Endothelial cell of umbilical vein (primary cell): ENCODE measurements at regions not wholly inside any gene's neighbourhood (a gene's known extent, or its start where the extent isn't known, plus 50 kb on each side); places are given as distances from the start of the nearest gene placed in this dataset.

Experiments used
- BruUV-seq: library from RNA; stranded (reverse); fragments of 400-500 nt; replicated peaks from 2 replicates; lab custom pipeline; 2021; lab: Mats Ljungman, UMichigan
- CTCF ChIA-PET: fragments of 300-600, 350-600 bp; sonication (Branson Sonifier 250); formaldehyde crosslinking; loops from one replicate; lab custom pipeline; 2021; ENCODE audit warnings: antibody characterized with exemption, inconsistent platforms; lab: Charles Lee
- POLR2A ChIA-PET: fragments of 300-600, 350-600 bp; sonication (Branson Sonifier 250); formaldehyde crosslinking; loops from one replicate; lab custom pipeline; 2021; ENCODE audit warnings: antibody characterized with exemption, inconsistent platforms; lab: Charles Lee
- DNase-seq: peaks from one replicate; pipeline ENCODE4 v3.0.0-alpha.2; 2011; ENCODE audit warnings: low read depth, low spot score
- FAIRE-seq: peaks from 2 replicates; lab custom pipeline; 2011; peaks lifted over from hg19 to GRCh38; lab: Jason Lieb, UNC
- H2AFZ ChIP-seq: 2 replicates; pipeline ENCODE4 v1.6.0; 2012; ENCODE audit warnings: low read depth, low read length, control low read depth, inconsistent platforms
- H3K27ac ChIP-seq: 2 replicates; pipeline ENCODE4 v1.5.1; 2011; ENCODE audit warnings: low read depth, mild to moderate bottlenecking, control low read depth, low read length, moderate library complexity; ENCODE audit not compliant: insufficient read depth
- H3K27me3 ChIP-seq, 2 experiments: 2 replicates each; pipeline versions ENCODE4 v1.6.0 to v1.6.1; 2011; ENCODE audit warnings: low read length in 2 of 2, mixed read lengths in 1 of 2; ENCODE audit not compliant: control insufficient read depth in 2 of 2, insufficient read depth in 2 of 2
- H3K36me3 ChIP-seq, 2 experiments: 2 replicates in 1 of 2; 3 replicates in 1 of 2; pipeline ENCODE4 v1.5.1; 2011; ENCODE audit warnings: low read length in 2 of 2, mild to moderate bottlenecking in 1 of 2, moderate library complexity in 1 of 2; ENCODE audit not compliant: control insufficient read depth in 2 of 2, insufficient read depth in 2 of 2; ENCODE audit errors: extremely low read depth in 1 of 2
- H3K4me1 ChIP-seq: 3 replicates; pipeline ENCODE4 v1.5.1; 2011; ENCODE audit warnings: mild to moderate bottlenecking, low read length; ENCODE audit not compliant: control insufficient read depth, insufficient read depth; ENCODE audit errors: extremely low read depth
- H3K4me2 ChIP-seq: 2 replicates; pipeline ENCODE4 v1.6.1; 2011; ENCODE audit warnings: low read length, control low read depth, mixed read lengths; ENCODE audit not compliant: insufficient read depth
- H3K4me3 ChIP-seq, 3 experiments: fragments of 200-600 bp in 1 of 3; sonication (generic), shearing (Covaris generic) in 1 of 3; replicated peaks in 1 of 3; 2 replicates each; pipeline ENCODE4 v1.5.1; 2011 to 2016; ENCODE audit warnings: control low read depth in 3 of 3, low read length in 3 of 3, mild to moderate bottlenecking in 2 of 3, inconsistent platforms in 1 of 3, low read depth in 1 of 3, moderate library complexity in 1 of 3; ENCODE audit not compliant: insufficient read depth in 1 of 3
- H3K79me2 ChIP-seq: 2 replicates; pipeline ENCODE4 v1.6.0; 2012; ENCODE audit warnings: low read length, inconsistent platforms; ENCODE audit not compliant: control insufficient read depth, insufficient read depth
- H3K9ac ChIP-seq: replicated peaks from 2 replicates; pipeline ENCODE3; 2011; ENCODE audit warnings: low read length, control low read depth; ENCODE audit not compliant: insufficient read depth; ENCODE audit errors: extremely low read depth
- H3K9me1 ChIP-seq: replicated peaks from 3 replicates; pipeline ENCODE4 v1.6.0; 2011; ENCODE audit warnings: mild to moderate bottlenecking, low read length; ENCODE audit not compliant: control insufficient read depth, insufficient read depth; ENCODE audit errors: extremely low read depth
- H3K9me3 ChIP-seq: replicated peaks from 2 replicates; pipeline ENCODE4 v1.5.1; 2012; ENCODE audit warnings: low read length, inconsistent platforms; ENCODE audit not compliant: control insufficient read depth, insufficient read depth
- H4K20me1 ChIP-seq: replicated peaks from 2 replicates; pipeline ENCODE3; 2011; ENCODE audit warnings: mild to moderate bottlenecking, low read length; ENCODE audit not compliant: control insufficient read depth, insufficient read depth; ENCODE audit errors: extremely low read depth
- EZH2 ChIP-seq: IDR thresholded peaks from 2 replicates; pipeline ENCODE4 v1.6.1; 2012; ENCODE audit warnings: borderline replicate concordance, low read depth, mild to moderate bottlenecking, moderate library complexity, low read length, inconsistent platforms; ENCODE audit not compliant: severe bottlenecking
- FOS ChIP-seq: IDR thresholded peaks from 2 replicates; pipeline ENCODE4 v1.6.1; 2011; ENCODE audit warnings: mild to moderate bottlenecking, low read length, moderate library complexity, borderline replicate concordance; ENCODE audit not compliant: insufficient read depth
- GATA2 ChIP-seq: IDR thresholded peaks from 2 replicates; pipeline ENCODE4 v1.7.0; 2011; ENCODE audit warnings: low read depth, mild to moderate bottlenecking, moderate library complexity, mixed read lengths, low read length; ENCODE audit not compliant: insufficient read length, insufficient read depth
- JUN ChIP-seq: IDR thresholded peaks from 2 replicates; pipeline ENCODE4 v1.6.1; 2011; ENCODE audit warnings: borderline replicate concordance, low read depth; ENCODE audit not compliant: insufficient read length, insufficient read depth
- MYC ChIP-seq: IDR thresholded peaks from one replicate; pipeline ENCODE4 v1.6.1; 2011; ENCODE audit warnings: mild to moderate bottlenecking, low read depth, low read length
- dilution Hi-C: fragments of 300-500 bp; cut with MboI; formaldehyde crosslinking; loops from one replicate; pipeline ENCODE4 v1.15.0; 2019; ENCODE audit warnings: low sequenced_read_pairs; ENCODE audit not compliant: extremely low pct_ligation_motif_present
- intact Hi-C: fragments of 100-400 bp; cut with micrococcal nuclease; formaldehyde crosslinking; loops from one replicate; pipeline ENCODE4 v1.10.0; 2022

- no peak for DNase-seq
- ChIA-PET POLR2A (no interaction called here), CTCF (no interaction called here)
- no peak overlapping the region for H2AFZ ChIP-seq
- H3K79me2 ChIP-seq, result no peaks in the 10 kb centered on the region
- H3K4me2 ChIP-seq, result no peak overlapping the region
- H3K9me3 ChIP-seq, result no peaks in the 10 kb centered on the region
- dilution Hi-C loops, result no loop called here
- no peaks in the 10 kb centered on the region for H4K20me1 ChIP-seq
- no peak overlapping the region for H3K4me3 ChIP-seq
- H3K9ac ChIP-seq, result no peak overlapping the region
- peaks cover 2 to 6% of the 10 kb centered on the region in 2 experiments for H3K27me3 ChIP-seq
- intact Hi-C loops, result no loop called here
- no peaks in the 10 kb centered on the region for H3K9me1 ChIP-seq
- H3K4me1 ChIP-seq, result no peaks in the 10 kb centered on the region
- BruUV-seq, result no TSS peak
- no peak for TF ChIP-seq MYC
- H3K36me3 ChIP-seq, result no peaks in the 10 kb centered on the region
- FAIRE-seq, result no peak
- H3K27ac ChIP-seq, result no peak overlapping the region
Measured at GRCh38 chr14:62027958-62028357, 265.7 kb downstream of the SNAPC1 start.

GRCh38 chr14:62029569-62029924, 267.3 kb downstream of the SNAPC1 start:
- H3K9ac ChIP-seq, result no peak overlapping the region
- H3K36me3 ChIP-seq, result no peaks in the 10 kb centered on the region
- FAIRE-seq (no peak), DNase-seq (no peak)
- CTCF ChIA-PET, result no interaction called here
- no TSS peak for BruUV-seq
- dilution Hi-C loops (no loop called here), intact Hi-C loops (no loop called here)
- POLR2A ChIA-PET, result no interaction called here
- H4K20me1 ChIP-seq, result no peaks in the 10 kb centered on the region
- no peak overlapping the region for H3K4me3 ChIP-seq
- peaks cover 2 to 5% of the 10 kb centered on the region in 2 experiments for H3K27me3 ChIP-seq
- H3K9me1 ChIP-seq, result no peaks in the 10 kb centered on the region
- TF ChIP-seq EZH2, result no peak
- TF ChIP-seq FOS, result no peak
- no peak for TF ChIP-seq MYC
- TF ChIP-seq JUN, result no peak
- TF ChIP-seq GATA2, result no peak
- no peak overlapping the region for H2AFZ ChIP-seq
- H3K9me3 ChIP-seq, result no peaks in the 10 kb centered on the region
- no peak overlapping the region for H3K27ac ChIP-seq
- no peaks in the 10 kb centered on the region for H3K4me1 ChIP-seq
- no peak overlapping the region for H3K4me2 ChIP-seq
- no peaks in the 10 kb centered on the region for H3K79me2 ChIP-seq
